Adipose tissue (tissue), 3 donors: ENCODE measurements at regions not wholly inside any gene's neighbourhood (a gene's known extent, or its start where the extent isn't known, plus 50 kb on each side); places are given as distances from the start of the nearest gene placed in this dataset.

Source experiments
- H3K27ac ChIP-seq: one replicate; pipeline ENCODE4 v1.5.1; 2013; ENCODE audit warnings: low read depth, low read length
- WGBS, 3 donors: extraction: QIAGEN DNeasy Blood & Tissue Kit; methylation state at CpG; one replicate each; pipeline ENCODE4 v1.1.7; 2013; 5-methylcytosine and 5-hydroxymethylcytosine counted together
- donor health status: healthy with polysubstance abuse.
- donor health status: Bipolar disorder and iron deficiency.
- donor health status: healthy.

GRCh38 chr1:56399795-56400194, 179.6 kb downstream of the PLPP3 start:
- H3K27ac ChIP-seq: no peak overlapping the region
- WGBS, 3 donors: 85 to 90% (median 85%) methylated on average over 3 of the region's 3 CpGs

DNA sequence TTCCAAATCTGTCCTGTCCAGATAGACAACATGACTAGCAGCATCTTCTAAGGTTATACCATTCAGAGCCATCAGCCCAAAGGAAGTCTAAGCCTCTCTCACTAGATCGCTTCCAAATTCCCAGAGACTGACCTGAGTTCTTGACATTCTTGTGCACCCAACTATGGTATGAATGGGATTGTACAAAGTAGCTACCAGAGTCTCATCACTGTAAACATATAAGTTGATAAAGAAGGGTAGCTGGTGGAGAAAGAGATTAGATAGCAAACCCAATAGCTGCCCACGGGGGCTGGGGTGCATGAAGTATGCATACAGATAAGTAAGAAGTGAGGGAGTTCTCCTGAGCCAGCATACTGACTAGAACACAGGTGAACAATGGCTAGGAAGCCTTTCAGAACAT, 180.0 kb downstream of the PLPP3 start:
- no peak overlapping the region for H3K27ac ChIP-seq
- 84 to 87% (median 87%) methylated on average over 2 of the region's 2 CpGs for WGBS, 3 donors

GRCh38 chr1:56397811-56398231, 181.5 kb downstream of the PLPP3 start:
- H3K27ac ChIP-seq: no peak overlapping the region
- WGBS, 3 donors: 64 to 95% methylated on average over 2 of the region's 2 CpGs; no CpG with 5 or more reads in 1 of the 3 donors

DNA sequence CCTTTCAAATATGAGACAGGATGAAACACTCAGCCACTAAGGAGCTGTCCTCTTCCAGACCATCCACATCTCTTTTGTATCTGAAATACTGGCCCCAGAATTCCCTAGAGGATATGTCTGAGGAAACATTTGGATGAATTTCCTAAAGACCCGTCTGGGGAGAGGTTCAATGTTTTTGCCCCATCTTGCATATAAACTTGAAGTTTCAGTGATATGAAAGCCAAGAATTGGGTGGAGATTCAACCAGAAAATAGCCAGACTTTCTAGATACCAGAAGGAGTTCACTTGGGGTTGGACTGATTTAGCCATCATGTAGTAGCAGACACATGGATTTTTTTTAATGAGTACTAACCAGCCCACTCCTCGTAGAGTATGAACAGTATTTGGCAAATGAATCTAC, 182.0 kb downstream of the PLPP3 start:
- no peak overlapping the region for H3K27ac ChIP-seq
- WGBS, 3 donors: 63 to 82% (median 64%) methylated on average over 2 of the region's 2 CpGs

GRCh38 chr1:56396581-56396980, 182.8 kb downstream of the PLPP3 start:
- H3K27ac ChIP-seq: no peak overlapping the region
- 48 to 66% (median 63%) methylated on average over 4 of the region's 4 CpGs for WGBS, 3 donors

DNA sequence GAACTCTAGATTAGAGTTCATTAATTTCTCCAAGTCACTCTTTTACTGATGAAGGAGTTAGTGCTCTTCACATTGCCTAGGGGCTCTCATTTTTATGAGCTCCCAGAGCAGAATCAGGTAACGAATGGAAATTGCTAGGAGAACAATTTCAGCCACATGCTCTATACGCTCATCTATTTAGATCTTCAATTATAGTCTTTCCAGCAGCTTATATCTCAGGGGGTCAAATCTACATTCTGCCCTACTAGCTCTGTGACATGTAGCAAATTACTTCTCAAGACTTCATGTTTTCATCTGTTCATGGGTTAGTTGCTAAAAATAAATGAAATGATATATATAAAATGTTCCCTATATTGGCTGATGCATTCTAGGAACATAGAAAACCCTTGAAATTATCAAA, 183.6 kb downstream of the PLPP3 start:
- 86 to 95% (median 93%) methylated on average over 2 of the region's 2 CpGs for WGBS, 3 donors

GRCh38 chr1:56394298-56394697, 185.1 kb downstream of the PLPP3 start:
- WGBS, 3 donors: 65 to 92% (median 75%) methylated on average over 6 of the region's 6 CpGs
- no peak overlapping the region for H3K27ac ChIP-seq

More for the DNA sequence above, 183.6 kb downstream of the PLPP3 start:
- H3K27ac ChIP-seq: no peak overlapping the region

DNA sequence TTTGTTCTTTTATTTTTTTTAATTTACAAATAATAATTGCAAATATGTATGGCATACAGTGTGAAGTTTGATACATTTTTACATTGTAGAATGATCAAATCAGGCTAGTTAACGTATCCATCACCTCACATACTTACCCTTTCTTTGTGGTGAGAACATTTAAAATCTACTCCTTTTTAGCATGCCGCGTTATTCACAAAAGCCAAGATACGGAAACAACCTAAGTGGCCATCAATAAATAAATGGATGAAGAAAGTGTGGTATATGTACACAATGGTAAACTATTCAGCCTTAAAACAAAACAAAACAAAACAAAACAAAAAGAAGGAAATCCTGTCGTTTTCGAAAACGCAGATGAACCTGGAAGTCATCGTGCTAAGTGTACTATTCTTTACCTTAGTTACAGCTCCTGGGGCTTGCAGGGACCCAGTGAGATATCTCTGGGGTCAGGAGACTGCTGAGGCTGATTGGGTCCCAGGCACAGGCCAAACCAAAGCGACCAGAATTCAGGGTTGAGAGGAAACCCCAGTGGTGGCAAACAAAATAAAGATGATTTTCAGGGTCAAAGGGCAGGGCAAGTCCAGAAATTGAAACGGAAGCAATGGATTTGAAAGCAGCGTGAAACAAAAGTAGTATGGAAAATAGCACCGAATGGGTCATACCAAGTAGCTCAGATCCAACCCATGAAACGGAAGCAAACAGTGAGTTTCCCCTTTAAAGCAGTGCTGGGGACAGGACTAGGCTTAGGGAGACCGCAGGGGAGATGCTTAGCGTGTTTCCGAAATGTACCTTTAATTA, 188.2 kb downstream of the PLPP3 start:
- 83 to 86% (median 85%) methylated on average over 16 of the region's 16 CpGs for WGBS, 3 donors
- H3K27ac ChIP-seq: peak overlapping the region; percentile 15

GRCh38 chr1:56390232-56390867, 189.0 kb downstream of the PLPP3 start:
- no peak overlapping the region for H3K27ac ChIP-seq
- 48 to 67% (median 52%) methylated on average over 3 of the region's 3 CpGs for WGBS, 3 donors

- H3K27ac ChIP-seq: no peak overlapping the region
- 78 to 91% (median 86%) methylated on average over 2 of the region's 2 CpGs for WGBS, 3 donors
Observed at GRCh38 chr1:56389813-56390212, 189.6 kb downstream of the PLPP3 start.

- H3K27ac ChIP-seq: no peak overlapping the region
- 57 to 80% (median 64%) methylated on average over 1 of the region's 1 CpG for WGBS, 3 donors
Observed at GRCh38 chr1:56387071-56387740, 192.2 kb downstream of the PLPP3 start.

- no peak overlapping the region for H3K27ac ChIP-seq
- WGBS, 3 donors: 46 to 87% (median 85%) methylated on average over 1 of the region's 1 CpG
Observed at GRCh38 chr1:56385314-56385713, 194.0 kb downstream of the PLPP3 start.

DNA sequence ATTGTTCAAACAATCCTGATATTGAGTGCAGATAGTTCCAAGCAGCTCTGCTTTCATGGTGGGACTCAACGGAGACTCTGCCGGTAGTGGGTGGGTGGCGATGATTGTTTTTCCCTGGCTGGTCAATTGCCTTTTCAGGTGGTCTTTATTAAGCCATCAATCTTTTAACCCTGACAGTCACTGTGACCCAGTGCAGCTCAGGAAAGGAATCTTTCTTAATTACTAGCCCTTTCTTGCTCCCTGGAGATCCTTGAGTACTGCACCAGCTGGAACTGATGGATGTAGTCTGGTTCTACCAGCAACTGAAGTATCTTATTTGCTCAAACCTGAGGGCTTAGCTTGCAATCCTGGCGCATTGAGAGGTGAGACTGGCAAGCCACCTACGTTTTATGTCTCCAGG, 196.4 kb downstream of the PLPP3 start:
- H3K27ac ChIP-seq: no peak overlapping the region
- 78 to 96% (median 95%) methylated on average over 5 of the region's 5 CpGs for WGBS, 3 donors

DNA sequence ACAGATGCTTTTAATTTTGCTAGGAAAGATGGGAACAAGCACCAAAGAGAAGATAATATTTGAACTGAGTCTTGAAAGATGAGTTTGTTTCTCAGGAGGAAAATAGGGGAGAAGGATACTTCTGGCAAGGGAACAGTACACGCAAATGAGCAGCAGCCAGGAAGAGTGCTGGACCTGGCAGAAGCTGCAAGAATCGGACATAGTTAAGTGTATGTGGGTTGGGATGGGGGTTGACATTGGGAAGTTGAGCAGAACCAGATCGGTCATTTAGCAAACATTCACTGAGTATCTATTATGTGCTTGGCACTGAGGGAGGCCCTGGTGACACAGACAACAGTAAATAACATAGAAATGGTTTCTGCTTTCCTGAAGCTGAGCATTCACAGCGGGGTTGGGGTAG, 198.8 kb downstream of the PLPP3 start:
- no peak overlapping the region for H3K27ac ChIP-seq
- 60 to 64% (median 62%) methylated on average over 4 of the region's 4 CpGs for WGBS, 3 donors

DNA sequence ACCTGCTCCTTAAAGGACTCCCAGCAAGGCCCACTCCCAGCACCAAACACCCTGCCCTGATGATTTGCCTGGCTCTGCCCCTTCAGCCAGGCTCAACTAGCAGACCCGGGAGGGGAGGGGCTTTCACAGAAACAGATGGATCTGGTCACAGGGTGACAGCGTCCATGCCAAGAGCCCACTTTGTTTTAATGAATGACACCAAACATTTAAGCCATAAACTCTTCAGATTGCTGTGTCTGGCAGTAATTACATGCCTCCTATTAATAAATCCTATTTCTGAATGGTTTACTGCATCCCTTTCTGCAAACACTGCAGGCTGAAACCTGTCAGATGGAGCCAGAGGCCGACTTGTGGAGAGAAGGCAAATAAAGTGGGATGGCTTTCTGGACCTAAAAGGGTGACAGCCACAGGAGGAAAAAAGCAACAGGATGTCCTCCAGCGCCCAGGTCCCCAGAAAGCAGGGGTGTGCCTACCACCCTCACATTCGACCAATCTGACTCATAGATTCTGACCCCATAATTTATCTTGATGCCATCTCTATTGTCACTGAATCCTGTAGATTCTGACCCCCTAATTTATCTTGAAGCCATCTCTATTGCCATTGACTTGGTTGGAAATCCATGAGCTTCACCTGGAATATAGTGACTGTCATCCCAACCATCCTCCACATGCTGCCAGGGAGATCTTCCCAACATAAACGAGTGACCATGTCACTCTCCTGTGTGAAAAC, 200.9 kb downstream of the PLPP3 start:
- H3K27ac ChIP-seq: no peak overlapping the region
- 70 to 81% (median 76%) methylated on average over 6 of the region's 6 CpGs for WGBS, 3 donors

DNA sequence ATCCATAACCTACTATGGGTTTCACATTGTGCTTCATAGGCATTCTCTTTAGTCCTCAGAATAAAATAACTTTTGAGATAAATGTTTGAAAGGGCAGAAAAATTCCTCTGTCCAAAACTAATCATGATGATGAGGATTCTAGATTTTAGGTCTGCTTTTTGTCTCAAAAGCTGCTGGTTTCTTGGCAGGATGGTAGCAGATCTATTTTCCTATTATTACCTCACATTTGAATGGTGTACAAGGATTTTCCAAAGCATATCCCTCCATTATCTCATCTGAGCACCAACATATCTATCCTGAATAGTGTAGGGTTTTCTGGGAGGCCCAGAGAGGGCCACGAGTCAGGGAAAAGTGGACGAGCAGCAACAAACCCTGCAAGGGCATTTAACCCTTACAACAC, 201.9 kb downstream of the PLPP3 start:
- no peak overlapping the region for H3K27ac ChIP-seq
- 49 to 74% (median 50%) methylated on average over 2 of the region's 2 CpGs for WGBS, 3 donors

- 13 to 68% (median 19%) methylated on average over 7 of the region's 7 CpGs for WGBS, 3 donors
- no peak overlapping the region for H3K27ac ChIP-seq
Observed at GRCh38 chr1:56376188-56376984, 203.0 kb downstream of the PLPP3 start.

DNA sequence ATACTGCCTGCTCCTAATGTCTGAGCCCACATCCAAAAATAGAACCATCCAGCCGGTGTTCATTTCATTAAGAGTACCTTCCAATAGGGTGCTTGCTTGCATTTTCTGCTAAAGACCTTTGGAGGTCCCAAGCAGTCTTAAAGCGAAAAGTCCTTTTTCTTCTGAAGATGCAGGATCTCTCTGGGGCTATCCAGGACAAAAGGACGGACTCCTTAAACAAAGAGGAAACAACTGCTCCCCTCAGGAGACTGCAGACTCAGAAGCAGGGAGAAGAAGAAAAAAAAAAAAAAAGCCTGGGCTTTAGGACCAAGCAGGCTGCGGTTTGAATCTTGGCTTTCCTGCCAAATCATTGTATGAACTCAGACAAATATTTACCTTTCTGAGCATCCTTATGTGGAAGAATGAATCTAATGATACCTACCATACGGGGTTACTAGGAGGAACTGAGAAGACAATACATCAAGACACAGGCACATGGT, 204.0 kb downstream of the PLPP3 start:
- H3K27ac ChIP-seq: no peak overlapping the region

More for the DNA sequence above, 204.0 kb downstream of the PLPP3 start:
- 50 to 65% (median 51%) methylated on average over 5 of the region's 5 CpGs for WGBS, 3 donors
